Cardiac septum (tissue), 1 donor: ENCODE measurements at regions not wholly inside any gene's neighbourhood (a gene's known extent, or its start where the extent isn't known, plus 50 kb on each side); places are given as distances from the start of the nearest gene placed in this dataset.

Source experiments
- DNase-seq: peaks from one replicate; pipeline ENCODE4 v3.0.0-alpha.2; 2020; ENCODE audit warnings: low spot score
- intact Hi-C: fragments of 100-400 bp; cut with DNase I; formaldehyde crosslinking; loops from one replicate; pipeline ENCODE4 v1.14.0; 2022
- donor health status: DM: no; HTN: no; CAD: no.

DNA sequence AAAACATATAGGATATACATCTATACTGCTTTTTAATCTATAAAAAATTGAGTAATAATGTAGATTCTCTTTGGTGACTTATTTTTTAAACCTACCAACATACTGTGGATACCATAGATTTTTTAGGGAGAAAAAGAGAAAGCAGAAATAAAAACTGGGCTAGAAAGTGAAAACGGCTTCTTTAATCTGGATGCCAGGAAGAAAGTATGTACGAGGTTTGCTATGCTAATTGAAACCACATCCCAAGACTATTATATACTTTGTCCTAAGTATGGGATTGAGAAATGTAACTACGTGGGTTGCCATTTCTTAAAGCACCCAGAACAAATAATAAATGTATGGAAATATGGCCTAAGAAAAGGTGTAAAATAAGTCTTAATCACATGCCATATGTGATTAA, 129.0 kb upstream of the NFE2L3 start:
- intact Hi-C loops, result no loop called here
- DNase-seq, result no peak

GRCh38 chr7:26029911-26030310, 122.1 kb upstream of the NFE2L3 start:
- no peak for DNase-seq
- intact Hi-C loops, result no loop called here

- intact Hi-C loops, result no loop called here
- no peak for DNase-seq
Measured at GRCh38 chr7:26034391-26034790, 117.6 kb upstream of the NFE2L3 start.

DNA sequence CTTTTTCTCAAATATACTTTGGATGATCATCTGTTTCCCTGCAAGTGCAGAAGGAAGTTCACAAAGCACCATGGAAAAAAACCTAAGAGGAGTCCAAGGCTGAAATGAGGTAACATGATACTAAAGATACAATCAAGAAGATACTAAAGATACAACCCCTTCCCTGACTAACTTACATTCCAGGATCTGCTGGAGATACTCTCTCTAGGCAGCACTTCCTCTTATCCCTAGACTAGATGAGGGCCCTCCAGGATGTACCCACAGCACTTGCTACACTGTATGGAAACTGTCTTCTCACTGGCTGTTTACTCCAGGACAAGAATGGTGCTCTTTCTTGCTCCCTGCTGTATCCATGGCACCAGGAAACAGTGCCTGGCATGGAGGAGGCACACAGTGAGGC, 116.4 kb upstream of the NFE2L3 start:
- no peak for DNase-seq
- intact Hi-C loops, result no loop called here

- no peak for DNase-seq
Measured at GRCh38 chr7:26036092-26036491, 115.9 kb upstream of the NFE2L3 start.

DNA sequence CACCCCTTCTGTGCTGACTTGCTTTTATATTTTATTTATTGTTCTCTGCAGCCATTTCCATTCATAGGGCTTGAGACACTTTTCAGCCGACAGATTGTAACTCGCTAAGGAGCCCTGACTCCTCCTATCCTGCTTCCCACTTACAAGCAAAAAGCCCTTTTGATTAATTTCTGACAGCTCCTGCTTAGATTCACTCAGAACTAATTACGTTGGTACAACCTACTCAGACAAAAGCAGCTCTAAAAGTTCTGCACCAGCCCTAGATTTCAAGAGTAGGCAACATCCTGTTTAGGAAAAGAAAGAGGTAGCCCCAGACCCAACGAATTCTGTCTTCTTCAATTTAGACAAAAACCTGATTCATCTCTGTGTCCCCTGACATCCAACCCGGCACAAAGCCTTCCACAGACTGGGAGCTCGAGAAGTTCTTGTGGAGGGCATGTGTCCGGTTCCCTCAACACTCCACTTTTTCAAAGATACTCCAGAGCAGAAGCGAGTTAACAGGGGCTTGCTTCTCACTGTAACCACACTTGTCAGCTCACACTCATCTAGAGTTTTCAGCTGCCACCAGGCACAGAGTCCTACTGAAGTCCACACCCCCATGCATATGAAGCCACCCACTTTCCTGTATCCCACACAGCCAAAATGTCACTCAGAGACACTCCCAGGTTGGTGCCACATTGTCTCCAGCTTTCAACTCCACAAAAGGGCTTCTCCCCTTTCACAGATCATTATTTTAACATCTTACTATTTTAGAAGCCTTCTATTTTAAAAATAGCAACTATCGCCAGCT, 113.6 kb upstream of the NFE2L3 start:
- intact Hi-C loops, result no loop called here

More at GRCh38 chr7:26036092-26036491, 115.9 kb upstream of the NFE2L3 start:
- intact Hi-C loops, result no loop called here

DNA sequence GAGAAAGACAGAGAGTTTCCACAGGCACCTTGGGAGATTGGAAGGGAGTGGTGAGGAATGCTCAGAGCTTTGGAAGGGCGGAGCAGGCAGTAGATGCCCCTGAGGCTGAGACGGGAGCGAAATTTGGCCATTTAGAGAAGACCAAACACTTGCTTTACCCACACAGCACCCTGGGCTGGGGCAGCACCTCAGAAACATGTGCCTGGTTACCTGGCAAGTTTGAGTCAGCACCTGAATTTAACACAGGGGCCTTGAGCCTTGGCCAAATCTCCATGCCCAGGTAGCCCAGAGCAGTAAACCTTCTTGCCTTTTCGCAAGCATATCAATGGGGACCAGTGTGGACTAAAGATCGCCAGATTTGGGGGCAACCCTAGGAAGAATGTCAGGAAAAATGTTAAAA, 111.9 kb upstream of the NFE2L3 start:
- no peak for DNase-seq

More for the DNA sequence above, 113.6 kb upstream of the NFE2L3 start:
- no peak for DNase-seq

DNA sequence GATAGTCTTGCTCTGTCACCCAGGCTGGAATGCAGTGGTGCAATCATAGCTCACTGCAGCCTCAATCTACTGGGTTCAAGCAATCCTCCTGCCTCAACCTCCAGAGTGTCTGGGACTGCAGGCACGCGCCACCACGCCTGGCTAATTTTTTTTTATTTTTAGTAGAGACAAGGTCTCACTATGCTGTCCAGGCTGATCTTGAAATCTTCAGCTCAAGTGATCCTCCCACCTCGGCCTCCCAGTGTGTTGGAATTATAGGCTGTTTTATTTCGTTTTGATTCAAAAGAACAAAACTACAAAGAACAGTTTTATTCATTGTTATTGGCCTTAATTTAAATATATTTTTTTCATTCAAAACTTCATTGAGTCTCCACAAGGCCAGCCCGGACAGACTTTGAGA, 109.8 kb upstream of the NFE2L3 start:
- intact Hi-C loops, result no loop called here
- DNase-seq, result no peak

More for the DNA sequence above, 111.9 kb upstream of the NFE2L3 start:
- intact Hi-C loops, result no loop called here

DNA sequence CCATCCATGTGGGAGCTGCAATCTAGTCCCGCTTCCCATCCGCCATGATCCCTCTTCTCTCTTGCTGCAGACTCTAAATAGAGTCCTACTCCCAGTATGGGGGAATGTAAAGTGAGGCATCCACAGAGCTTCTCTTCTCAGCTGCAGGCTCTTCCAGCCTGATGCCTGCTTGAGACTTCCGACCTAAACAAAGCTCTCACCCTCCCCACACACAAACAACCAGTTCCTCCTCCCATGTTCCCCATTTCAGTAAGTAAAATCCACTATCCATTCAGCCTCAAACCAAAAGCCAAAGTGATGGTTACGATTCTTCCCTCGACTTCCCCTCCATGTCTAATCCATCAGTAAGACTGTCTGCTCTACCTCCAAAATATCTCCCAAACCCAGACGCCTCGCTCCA, 108.2 kb upstream of the NFE2L3 start:
- intact Hi-C loops, result no loop called here
- no peak for DNase-seq

- intact Hi-C loops, result no loop called here
- no peak for DNase-seq
Measured at GRCh38 chr7:26044320-26044719, 107.7 kb upstream of the NFE2L3 start.

DNA sequence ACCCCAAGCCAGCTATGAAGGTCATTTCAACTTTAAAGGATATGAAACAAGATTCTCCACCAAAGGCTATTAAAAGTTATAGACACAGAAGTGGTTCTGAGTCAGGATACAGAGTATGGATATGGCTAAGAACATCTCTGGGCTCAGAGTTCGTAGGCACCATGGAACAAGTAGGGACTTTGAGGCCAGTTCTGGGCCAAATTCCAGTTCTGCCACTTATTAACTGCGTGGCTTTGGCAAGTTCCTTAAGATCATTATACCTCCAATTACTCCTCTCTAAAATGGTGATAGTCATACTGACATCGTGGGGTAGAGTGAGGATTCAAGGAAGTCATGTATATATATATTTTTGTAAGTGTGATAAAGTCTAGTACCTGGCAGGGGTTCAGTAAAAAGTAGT, 105.8 kb upstream of the NFE2L3 start:
- no peak for DNase-seq
- intact Hi-C loops, result no loop called here

DNA sequence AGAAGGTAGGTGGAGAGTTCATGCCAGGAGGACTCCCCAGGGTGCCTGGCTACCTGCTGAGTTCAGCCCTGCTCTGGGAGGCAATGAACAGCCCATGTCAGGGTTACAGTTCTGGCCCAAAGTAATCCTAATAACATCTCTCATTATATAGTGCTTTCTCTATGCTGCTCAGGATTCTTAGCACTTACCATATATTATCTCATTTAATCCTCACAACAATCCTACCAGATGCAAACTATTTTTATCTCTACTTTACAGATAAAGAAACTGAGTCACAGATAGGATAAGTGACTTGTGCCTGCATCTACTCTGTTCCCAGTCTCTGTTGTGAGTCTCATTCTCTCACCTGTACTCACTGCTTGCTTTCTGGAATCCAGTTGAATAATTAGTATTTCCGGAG, 105.1 kb upstream of the NFE2L3 start:
- intact Hi-C loops, result no loop called here

GRCh38 chr7:26048663-26049062, 103.3 kb upstream of the NFE2L3 start:
- DNase-seq, result no peak
- intact Hi-C loops, result no loop called here

More for the DNA sequence above, 105.1 kb upstream of the NFE2L3 start:
- DNase-seq, result no peak

- DNase-seq, result no peak
- intact Hi-C loops, result no loop called here
Measured at GRCh38 chr7:26049081-26049480, 102.9 kb upstream of the NFE2L3 start.

DNA sequence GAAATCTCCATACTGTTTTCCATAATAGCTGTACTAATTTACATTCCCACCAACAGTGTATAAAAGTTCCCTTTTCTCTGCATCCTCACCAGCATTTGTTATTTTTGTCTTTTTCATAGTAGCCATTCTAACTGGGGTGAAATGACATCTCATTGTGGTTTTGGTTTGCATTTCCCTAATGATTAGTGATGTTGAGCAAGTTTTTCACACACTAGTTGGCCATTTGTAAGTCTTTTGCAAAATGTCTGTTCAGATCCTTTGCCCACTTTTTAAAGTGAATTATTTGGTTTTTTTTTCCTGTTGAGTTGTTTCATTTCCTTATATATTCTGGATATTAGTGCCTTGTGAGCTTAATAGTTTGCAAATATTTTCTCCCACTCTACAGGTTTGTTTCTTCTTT, 101.0 kb upstream of the NFE2L3 start:
- intact Hi-C loops, result no loop called here
- DNase-seq, result no peak

DNA sequence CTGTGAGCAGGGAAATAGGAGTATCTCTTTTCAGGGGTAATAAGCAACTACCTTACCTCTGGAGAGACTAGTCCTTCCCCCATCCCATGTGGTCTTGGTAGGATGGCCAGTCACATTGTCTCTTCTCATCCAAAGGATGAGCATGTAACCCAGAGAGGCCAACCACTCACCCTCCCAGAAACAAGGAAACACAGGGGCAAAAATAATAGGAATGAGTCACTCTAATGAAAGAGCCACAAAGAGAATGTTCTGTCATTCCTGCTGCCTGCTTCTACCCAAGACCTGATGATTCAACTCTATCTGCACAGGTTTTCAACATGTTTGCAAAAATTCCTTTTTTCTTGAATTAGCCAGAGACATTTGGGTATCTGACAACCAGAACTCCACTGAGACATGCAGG, 99.3 kb upstream of the NFE2L3 start:
- intact Hi-C loops, result no loop called here

DNA sequence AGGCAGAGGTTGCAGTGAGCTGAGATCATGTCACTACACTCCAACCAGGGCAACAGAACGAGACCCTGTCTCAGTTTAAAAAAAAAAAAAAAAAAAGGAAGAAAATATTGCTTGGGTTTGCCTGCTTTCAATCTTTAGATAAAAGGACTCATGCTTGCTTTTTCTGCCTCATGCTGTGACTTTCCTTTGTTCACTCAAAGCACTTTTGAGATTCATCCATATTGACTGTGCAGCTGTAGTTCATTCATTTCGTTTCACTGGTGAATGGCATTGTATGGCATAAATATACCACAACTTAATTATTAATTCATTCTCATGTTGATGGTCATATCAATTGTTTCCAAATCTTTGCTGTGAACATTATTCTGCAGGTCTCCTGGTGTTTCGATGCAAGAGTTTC, 97.6 kb upstream of the NFE2L3 start:
- intact Hi-C loops, result no loop called here
- no peak for DNase-seq

More for the DNA sequence above, 99.3 kb upstream of the NFE2L3 start:
- DNase-seq, result no peak

GRCh38 chr7:26055241-26055640, 96.8 kb upstream of the NFE2L3 start:
- DNase-seq, result no peak
- intact Hi-C loops, result no loop called here

GRCh38 chr7:26060733-26061677, 91.0 kb upstream of the NFE2L3 start:
- intact Hi-C loops, result loop anchor here (2.0 kb wide), 1 partner anchor 168 kb away; no protein-coding TSS in a partner anchor
- no peak for DNase-seq
